Stimulated activated CD8-positive, alpha-beta memory T cell treated with anti-CD3 and anti-CD28 coated beads, Interleukin-4, amount 100 ng/mL, for 48 hours (primary cell): ENCODE measurements at regions not wholly inside any gene's neighbourhood (a gene's known extent, or its start where the extent isn't known, plus 50 kb on each side); places are given as distances from the start of the nearest gene placed in this dataset.
"Not testable (repeated sequence)": the region's sequence is repeated elsewhere in the genome, so short reads cannot be mapped to it uniquely, and the experiment has no call there.

Source experiments
- DNase-seq: peaks from one replicate; pipeline ENCODE4 v3.0.0-alpha.2; 2020

GRCh38 chr3:87792534-87793336, 266.1 kb downstream of the CGGBP1 start, which contains the start of gene HTR1F:
HTR1F (plus strand) TSS chr3:87792706.
- DNase-seq: no peak

- DNase-seq: no peak
These were observed 266.6 kb downstream of the CGGBP1 start for GRCh38 chr3:87792198-87792533.

- no peak for DNase-seq
These were observed 267.4 kb downstream of the CGGBP1 start for GRCh38 chr3:87791248-87792027.

- DNase-seq: not testable (repeated sequence)
These were observed 269.8 kb downstream of the CGGBP1 start for GRCh38 chr3:87789049-87789448.

- no peak for DNase-seq
These were observed 270.3 kb downstream of the CGGBP1 start for GRCh38 chr3:87788516-87788915.

GRCh38 chr3:87780811-87781210, 278.0 kb downstream of the CGGBP1 start:
- no peak for DNase-seq

- no peak for DNase-seq
These were observed 279.9 kb downstream of the CGGBP1 start for GRCh38 chr3:87778876-87779275.

- peak; percentile 29 for DNase-seq
These were observed 287.2 kb downstream of the CGGBP1 start for GRCh38 chr3:87771337-87772192.

GRCh38 chr3:87766721-87767120, 292.1 kb downstream of the CGGBP1 start:
- no peak for DNase-seq

- DNase-seq: no peak
These were observed 293.5 kb downstream of the CGGBP1 start for GRCh38 chr3:87765256-87765655.

GRCh38 chr3:87761795-87762194, 297.0 kb downstream of the CGGBP1 start:
- no peak for DNase-seq

- DNase-seq: no peak
These were observed 297.5 kb downstream of the CGGBP1 start for GRCh38 chr3:87761341-87761740.

- no peak for DNase-seq
These were observed 302.2 kb downstream of the CGGBP1 start for GRCh38 chr3:87756616-87757015.

GRCh38 chr3:87755852-87756251, 303.0 kb downstream of the CGGBP1 start:
- no peak for DNase-seq

- no peak for DNase-seq
These were observed 316.6 kb downstream of the CGGBP1 start for GRCh38 chr3:87742250-87742649.

GRCh38 chr3:87740894-87741293, 317.9 kb downstream of the CGGBP1 start:
- not testable (repeated sequence) for DNase-seq

- not testable (repeated sequence) for DNase-seq
These were observed 321.0 kb downstream of the CGGBP1 start for GRCh38 chr3:87737817-87738216.

- DNase-seq: no peak
These were observed 325.0 kb downstream of the CGGBP1 start for GRCh38 chr3:87733671-87734367.

GRCh38 chr3:87732294-87732693, 326.5 kb downstream of the CGGBP1 start:
- no peak for DNase-seq

- DNase-seq: no peak
These were observed 331.0 kb downstream of the CGGBP1 start for GRCh38 chr3:87727783-87728182.

GRCh38 chr3:87719060-87719459, 339.7 kb downstream of the CGGBP1 start:
- DNase-seq: no peak

- no peak for DNase-seq
These were observed 348.3 kb downstream of the CGGBP1 start for GRCh38 chr3:87710511-87710910.

GRCh38 chr3:87710028-87710427, 348.8 kb downstream of the CGGBP1 start:
- no peak for DNase-seq
